GM21737 (cell line): ENCODE measurements at regions not wholly inside any gene's neighbourhood (a gene's known extent, or its start where the extent isn't known, plus 50 kb on each side); places are given as distances from the start of the nearest gene placed in this dataset.
A peak's percentile ranks its signal among the peaks of the same experiment; 100 is the strongest.

Experiments
- ATAC-seq: cut with Tn5 transposase; IDR thresholded peaks from one replicate; pipeline ENCODE4 v1.9.1; 2021; ENCODE audit warnings: mild to moderate bottlenecking, moderate library complexity; ENCODE audit not compliant: unreplicated experiment

- no peak for ATAC-seq
These were observed 96.9 kb downstream of the FAM76B start for GRCh38 chr11:95692526-95693260.

- ATAC-seq, result no peak
These were observed 99.5 kb downstream of the FAM76B start for GRCh38 chr11:95690100-95690499.

GRCh38 chr11:95688501-95689222 is 100.9 kb downstream of the FAM76B start:
- ATAC-seq, result no peak

- ATAC-seq, result no peak
These were observed 101.6 kb downstream of the FAM76B start for GRCh38 chr11:95688015-95688414.

GRCh38 chr11:95686265-95686664 is 103.3 kb downstream of the FAM76B start:
- no peak for ATAC-seq

GRCh38 chr11:95684701-95685100 is 104.9 kb downstream of the FAM76B start:
- ATAC-seq, result no peak

GRCh38 chr11:95684170-95684569 is 105.4 kb downstream of the FAM76B start:
- ATAC-seq, result no peak

GRCh38 chr11:95682552-95682951 is 107.0 kb downstream of the FAM76B start:
- no peak for ATAC-seq

- peak; percentile 82 for ATAC-seq
These were observed 109.2 kb downstream of the FAM76B start for GRCh38 chr11:95680169-95680929.

- no peak for ATAC-seq
These were observed 110.6 kb downstream of the FAM76B start for GRCh38 chr11:95678988-95679387.

GRCh38 chr11:95676308-95676707 is 113.3 kb downstream of the FAM76B start:
- no peak for ATAC-seq

- ATAC-seq, result no peak
These were observed 114.0 kb downstream of the FAM76B start for GRCh38 chr11:95675585-95675984.

GRCh38 chr11:95674657-95675358 is 114.8 kb downstream of the FAM76B start:
- ATAC-seq, result no peak

- no peak for ATAC-seq
These were observed 117.8 kb downstream of the FAM76B start for GRCh38 chr11:95671768-95672167.

- no peak for ATAC-seq
These were observed 121.5 kb downstream of the FAM76B start for GRCh38 chr11:95668131-95668530.

GRCh38 chr11:95661162-95661561 is 128.4 kb downstream of the FAM76B start:
- ATAC-seq, result no peak

- no peak for ATAC-seq
These were observed 129.5 kb downstream of the FAM76B start for GRCh38 chr11:95660038-95660437.

GRCh38 chr11:95659088-95659487 is 130.5 kb downstream of the FAM76B start:
- no peak for ATAC-seq

GRCh38 chr11:95655536-95655935 is 134.0 kb downstream of the FAM76B start:
- no peak for ATAC-seq

GRCh38 chr11:95653680-95654079 is 135.9 kb downstream of the FAM76B start:
- no peak for ATAC-seq

- no peak for ATAC-seq
These were observed 136.5 kb downstream of the FAM76B start for GRCh38 chr11:95653099-95653498.
